ENCODE measurements at regions not wholly inside any gene's neighbourhood (a gene's known extent, or its start where the extent isn't known, plus 50 kb on each side); places are given as distances from the start of the nearest gene placed in this dataset.
"Not testable (repeated sequence)": the region's sequence is repeated elsewhere in the genome, so short reads cannot be mapped to it uniquely, and the experiment has no call there.

- not testable (repeated sequence) for TF ChIP-seq CHD4 (IDR thresholded peaks at IDR 0.05; ENCODE audit: borderline replicate concordance); CTCF (IDR thresholded peaks at IDR 0.05); MYC (IDR thresholded peaks at IDR 0.05; ENCODE audit: borderline replicate concordance, low read length); POLR2A (IDR thresholded peaks at IDR 0.05; ENCODE audit: low read length); TP53 (CRISPR knock-in tag; IDR thresholded peaks at IDR 0.05)
- TF ChIP-seq JUNB (IDR thresholded peaks at IDR 0.05) (peak; percentile 65), ATOH8 (CRISPR knock-in tag; IDR thresholded peaks at IDR 0.05; ENCODE audit: low read depth) (peak; percentile 61), MAX (IDR thresholded peaks at IDR 0.05) (peak; percentile 86)
- TF ChIP-seq, protein P1, sequence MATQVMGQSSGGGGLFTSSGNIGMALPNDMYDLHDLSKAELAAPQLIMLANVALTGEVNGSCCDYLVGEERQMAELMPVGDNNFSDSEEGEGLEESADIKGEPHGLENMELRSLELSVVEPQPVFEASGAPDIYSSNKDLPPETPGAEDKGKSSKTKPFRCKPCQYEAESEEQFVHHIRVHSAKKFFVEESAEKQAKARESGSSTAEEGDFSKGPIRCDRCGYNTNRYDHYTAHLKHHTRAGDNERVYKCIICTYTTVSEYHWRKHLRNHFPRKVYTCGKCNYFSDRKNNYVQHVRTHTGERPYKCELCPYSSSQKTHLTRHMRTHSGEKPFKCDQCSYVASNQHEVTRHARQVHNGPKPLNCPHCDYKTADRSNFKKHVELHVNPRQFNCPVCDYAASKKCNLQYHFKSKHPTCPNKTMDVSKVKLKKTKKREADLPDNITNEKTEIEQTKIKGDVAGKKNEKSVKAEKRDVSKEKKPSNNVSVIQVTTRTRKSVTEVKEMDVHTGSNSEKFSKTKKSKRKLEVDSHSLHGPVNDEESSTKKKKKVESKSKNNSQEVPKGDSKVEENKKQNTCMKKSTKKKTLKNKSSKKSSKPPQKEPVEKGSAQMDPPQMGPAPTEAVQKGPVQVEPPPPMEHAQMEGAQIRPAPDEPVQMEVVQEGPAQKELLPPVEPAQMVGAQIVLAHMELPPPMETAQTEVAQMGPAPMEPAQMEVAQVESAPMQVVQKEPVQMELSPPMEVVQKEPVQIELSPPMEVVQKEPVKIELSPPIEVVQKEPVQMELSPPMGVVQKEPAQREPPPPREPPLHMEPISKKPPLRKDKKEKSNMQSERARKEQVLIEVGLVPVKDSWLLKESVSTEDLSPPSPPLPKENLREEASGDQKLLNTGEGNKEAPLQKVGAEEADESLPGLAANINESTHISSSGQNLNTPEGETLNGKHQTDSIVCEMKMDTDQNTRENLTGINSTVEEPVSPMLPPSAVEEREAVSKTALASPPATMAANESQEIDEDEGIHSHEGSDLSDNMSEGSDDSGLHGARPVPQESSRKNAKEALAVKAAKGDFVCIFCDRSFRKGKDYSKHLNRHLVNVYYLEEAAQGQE (IDR thresholded peaks at IDR 0.05) = not testable (repeated sequence)
Measured at GRCh38 chr2:85963747-85964418, 75.1 kb upstream of the ST3GAL5 start.
